NCI-H146 (cell line): ENCODE measurements at regions not wholly inside any gene's neighbourhood (a gene's known extent, or its start where the extent isn't known, plus 50 kb on each side); places are given as distances from the start of the nearest gene placed in this dataset.

Experiments
- DNase-seq: peaks from one replicate; lab custom pipeline; 2025; lab: John Stamatoyannopoulos, UW

DNA sequence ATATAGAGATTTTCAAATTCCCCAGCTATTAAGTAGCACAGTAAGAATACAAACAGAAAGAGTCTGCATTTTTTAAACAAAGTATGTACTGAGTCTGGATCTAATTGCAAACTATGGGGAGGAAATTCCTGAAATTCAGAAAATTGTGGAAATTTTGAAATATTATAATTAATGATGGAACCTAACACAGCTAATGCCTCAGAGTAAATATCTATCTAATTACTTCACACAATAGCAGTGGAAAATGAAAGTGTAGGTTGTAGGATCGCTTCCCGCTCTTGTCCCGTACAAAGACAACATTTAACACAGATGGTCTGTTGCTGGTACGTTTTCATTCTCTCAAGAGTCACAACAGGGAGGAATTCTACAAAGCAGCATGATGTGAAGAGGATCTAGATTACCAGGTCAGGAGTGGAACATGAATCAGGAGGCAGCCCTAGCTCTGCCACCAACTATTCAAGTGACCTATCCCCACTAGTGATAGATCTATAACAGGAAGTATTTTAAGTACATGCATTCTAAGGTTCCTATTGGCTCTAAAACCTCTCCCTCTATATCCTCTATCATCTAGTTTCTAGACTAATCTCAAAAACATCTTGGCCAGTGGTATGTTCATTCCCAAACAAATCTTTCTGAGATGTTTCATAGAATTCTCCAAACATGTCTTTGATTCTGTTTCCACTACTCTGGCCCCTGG lies 58.9 kb upstream of the GRAMD2B start:
- no peak for DNase-seq

DNA sequence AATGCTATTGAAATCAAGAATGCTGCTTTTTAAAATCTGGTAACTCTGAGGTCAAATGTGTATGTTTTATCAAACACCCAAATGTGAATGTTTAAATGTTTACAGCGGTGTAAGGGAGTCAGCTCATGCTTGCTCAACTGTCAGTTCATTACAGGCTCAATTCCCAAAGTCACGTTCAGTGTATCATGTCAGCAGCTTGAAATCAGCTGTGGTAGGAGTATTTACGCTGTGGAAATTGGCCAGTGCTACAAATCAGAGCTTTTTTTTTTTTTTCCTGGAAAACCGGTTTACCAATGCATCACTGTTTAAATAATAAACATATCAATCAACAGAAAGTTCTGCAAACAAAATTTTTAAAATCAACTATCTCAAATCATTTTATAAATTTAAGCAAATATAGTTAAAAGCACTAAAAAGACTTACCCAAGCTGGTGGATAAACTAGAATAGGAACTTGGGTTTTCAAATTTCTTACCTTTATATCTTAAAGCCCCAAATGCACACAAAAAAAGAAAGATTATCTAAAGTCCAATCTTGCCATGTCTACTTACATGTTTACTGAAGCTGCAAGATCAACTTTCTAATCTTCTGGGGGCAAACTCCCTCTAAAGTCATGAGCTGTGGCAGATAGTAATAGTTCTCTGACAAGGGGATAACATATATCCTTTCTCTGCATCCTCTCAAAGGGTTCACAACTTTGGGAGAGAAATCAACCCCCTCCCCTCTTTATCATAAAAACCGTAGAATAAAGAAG lies 57.6 kb upstream of the GRAMD2B start:
- no peak for DNase-seq

DNA sequence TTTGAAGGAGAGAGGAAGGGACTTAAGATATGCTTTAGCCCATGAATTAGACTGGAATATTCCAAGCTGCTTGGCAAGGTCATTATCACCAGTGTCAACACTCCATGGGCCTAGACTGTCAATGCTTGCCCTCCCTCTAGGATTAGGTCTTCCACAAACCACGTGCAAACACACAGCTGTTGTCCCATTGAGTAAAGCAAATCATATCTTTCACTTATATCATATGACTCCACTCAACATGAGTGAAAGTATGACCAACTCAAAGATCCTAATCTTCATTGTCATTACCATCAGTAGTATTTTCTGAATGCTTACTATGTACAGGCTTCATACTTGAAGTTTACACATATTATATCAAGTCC lies 57.0 kb upstream of the GRAMD2B start:
- DNase-seq = no peak

DNA sequence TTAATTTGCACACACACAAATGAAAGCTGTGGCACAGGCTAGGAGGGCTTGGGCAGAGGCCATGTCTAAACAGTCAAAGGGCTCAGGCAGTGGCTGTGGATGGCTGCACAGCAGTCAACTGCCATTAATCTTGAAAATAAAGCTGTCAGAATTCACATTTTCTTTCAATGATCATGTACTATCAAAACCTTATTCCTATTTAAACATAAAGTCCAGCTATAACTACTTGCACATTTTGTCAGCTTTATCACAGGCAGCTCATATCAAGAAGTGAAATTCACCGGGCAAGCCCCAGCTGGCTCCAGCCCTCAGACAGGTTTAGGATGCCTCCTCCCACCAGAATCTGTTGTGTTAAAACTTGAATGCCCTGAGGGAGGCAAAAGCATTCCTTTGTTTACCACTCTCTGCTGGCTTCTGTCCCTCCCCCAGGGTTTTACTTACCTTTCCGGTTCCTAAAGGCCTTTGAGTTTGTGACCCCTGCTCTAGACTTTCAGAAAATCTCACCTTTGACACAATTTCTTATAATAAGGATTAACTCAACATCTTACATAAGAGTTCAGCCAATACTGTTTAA lies 54.9 kb upstream of the GRAMD2B start:
- DNase-seq = peak; percentile 26

DNA sequence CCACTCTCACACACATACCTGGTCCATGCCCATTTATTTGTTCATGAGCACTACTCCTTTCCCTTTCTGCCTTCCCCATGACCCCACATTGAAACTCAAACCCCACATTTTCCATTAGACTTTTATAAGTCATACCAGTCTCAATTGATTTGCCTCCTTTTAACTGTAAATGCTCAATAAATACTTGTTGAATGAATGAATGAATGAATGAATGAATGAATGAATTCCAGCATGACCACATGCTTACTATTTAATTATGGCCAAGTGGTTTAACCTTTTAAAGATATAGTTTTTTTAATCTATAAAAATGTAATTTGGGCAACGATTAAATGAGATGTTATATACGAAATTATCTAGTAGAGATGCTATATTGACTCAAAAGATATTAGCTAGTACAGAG lies 54.1 kb upstream of the GRAMD2B start:
- no peak for DNase-seq

DNA sequence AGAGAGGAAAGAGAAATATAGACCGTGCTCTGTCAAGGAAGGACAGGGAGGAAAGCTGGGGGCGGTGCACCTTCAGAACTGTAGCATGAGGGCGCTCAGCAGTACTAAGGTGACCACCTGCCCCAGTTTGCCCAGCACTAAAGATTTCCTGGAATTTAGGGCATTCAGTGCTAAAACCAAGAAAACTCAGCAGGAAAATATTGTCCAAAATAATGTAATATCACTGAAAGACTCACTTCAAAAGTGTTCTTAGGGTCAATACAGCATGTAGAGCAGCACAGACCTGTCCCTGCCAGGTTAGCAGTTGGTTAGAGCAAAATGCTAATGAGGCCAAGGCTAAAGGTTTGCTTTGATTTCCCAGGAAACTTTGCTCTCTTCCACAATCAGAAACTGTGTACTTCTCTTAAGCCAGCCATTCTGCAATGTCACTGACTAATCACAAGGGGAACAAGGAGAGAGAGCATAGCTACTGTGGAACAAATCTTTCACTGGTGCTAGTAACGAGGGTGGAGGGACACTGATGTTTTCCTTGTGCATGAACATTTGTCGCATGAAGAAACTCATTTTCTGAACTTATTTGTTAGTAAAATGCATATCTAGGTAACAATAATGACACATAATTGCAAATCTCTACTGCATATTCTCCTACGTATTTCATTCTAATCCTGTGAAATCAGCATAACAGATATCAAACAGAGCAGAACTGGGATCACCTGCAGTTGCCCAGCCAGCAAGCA lies 53.0 kb upstream of the GRAMD2B start:
- DNase-seq = no peak

DNA sequence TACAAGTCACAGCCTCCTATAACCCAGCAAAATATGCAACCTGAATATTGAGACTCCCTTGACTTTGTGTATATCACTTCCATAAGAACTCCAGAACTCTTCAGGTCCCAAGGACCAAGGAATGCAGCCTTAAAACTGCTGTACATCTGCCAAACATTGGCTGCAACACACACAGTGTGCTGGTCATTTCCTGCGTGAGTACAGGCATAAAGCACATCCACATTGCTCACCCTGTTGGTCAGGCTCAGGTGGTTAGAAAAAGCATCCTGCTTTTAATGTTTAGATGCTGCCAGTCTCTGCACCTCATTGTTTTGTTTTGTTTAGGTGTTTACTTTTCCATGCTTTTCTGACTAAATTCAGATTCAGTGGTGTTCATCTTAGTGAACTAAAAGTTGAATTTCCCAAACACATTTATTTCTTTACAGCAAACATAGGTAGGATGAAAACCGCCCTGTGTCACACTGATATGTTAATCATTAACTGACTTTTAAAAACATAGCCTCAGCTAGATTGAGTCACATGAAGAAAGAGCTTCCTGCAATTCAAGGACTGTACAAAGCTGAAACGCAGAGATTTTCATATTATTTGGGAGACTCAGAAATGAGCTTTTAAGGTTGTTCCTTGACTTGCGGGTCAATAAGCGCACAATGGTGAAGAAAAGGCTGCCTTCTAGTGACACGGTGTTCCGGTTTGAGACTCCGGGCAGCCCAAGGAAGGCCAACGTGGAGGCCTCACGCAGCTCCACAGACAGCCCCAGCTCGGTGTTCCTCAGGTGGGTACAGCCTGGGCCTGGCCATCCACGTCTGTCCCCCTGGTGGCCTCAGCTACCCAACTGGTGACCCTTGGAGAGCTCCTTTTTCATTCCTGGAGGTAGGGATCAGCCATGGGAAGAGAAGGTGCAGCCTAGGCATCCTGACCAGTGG lies 52.2 kb upstream of the GRAMD2B start:
- DNase-seq = no peak

DNA sequence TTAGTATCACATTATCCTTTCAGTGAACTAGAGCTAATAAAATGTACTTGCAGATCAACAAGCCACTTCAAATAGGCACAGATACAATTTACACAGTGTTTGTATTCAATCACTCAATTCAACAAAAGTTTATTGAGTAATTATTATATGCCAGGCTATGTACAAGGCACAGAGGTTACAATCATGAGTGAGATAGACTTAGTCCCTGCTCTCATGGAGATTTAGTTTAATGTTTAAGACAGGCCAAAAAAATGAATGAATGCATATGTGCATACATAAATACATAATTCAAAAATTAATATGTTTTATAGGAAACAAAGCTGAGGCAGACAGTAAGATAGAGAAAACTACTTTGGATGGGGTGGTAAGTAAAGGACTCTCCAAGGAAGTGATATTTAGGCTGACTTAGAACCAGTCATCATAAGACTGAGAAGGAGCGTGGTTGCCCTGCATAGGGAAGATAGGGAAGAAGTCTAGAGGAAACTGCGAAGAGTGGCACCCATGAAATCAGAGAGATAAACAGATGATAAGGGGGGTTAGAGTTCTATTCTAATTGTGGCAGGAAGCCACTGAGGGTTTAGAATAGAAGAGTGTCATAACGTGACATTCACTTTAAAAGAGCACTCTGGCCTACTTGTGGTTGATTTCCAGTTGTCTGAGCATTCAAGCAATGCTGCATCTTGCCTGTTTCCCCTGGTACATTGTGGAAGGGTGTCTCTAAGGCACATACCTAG lies 49.7 kb upstream of the GRAMD2B start:
- DNase-seq = no peak
